ENCODE measurements at regions not wholly inside any gene's neighbourhood (a gene's known extent, or its start where the extent isn't known, plus 50 kb on each side); places are given as distances from the start of the nearest gene placed in this dataset.
"Not testable (repeated sequence)": the region's sequence is repeated elsewhere in the genome, so short reads cannot be mapped to it uniquely, and the experiment has no call there.

DNA sequence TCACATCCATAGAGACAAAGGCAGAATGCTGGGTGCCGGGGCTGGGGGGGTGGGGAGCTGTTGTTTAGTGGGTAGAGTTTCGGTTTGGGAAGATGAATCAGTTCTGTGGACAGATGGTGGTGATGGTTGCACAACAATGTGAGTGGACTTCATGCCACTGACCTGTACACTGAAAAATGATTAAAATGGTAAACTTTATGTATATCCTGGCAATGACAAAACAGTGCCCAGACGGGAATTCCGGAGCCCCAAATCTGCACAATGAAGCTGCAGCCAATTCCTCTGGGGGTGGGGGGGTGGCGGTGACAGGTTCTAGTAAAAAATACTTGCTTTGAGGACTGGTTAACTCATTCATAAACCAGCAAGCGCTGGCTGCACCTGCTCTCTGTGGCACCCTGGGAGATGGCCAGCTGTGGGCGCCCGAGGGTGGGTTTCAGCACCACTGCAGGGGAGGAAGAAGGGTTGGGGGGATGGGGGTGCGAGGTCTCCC is 81.8 kb upstream of the HPCAL1 start:
- no peak overlapping the region for H3K27ac ChIP-seq
- no peak overlapping the region for H3K4me3 ChIP-seq

- no peak overlapping the region for H3K4me3 ChIP-seq
- H3K27ac ChIP-seq = no peak overlapping the region
Measured at GRCh38 chr2:10221443-10221842, 81.3 kb upstream of the HPCAL1 start.

GRCh38 chr2:10221976-10222870 is 80.5 kb upstream of the HPCAL1 start:
- Histone ChIP-seq H3K27ac (no peak overlapping the region), H3K4me3 (no peak overlapping the region)

DNA sequence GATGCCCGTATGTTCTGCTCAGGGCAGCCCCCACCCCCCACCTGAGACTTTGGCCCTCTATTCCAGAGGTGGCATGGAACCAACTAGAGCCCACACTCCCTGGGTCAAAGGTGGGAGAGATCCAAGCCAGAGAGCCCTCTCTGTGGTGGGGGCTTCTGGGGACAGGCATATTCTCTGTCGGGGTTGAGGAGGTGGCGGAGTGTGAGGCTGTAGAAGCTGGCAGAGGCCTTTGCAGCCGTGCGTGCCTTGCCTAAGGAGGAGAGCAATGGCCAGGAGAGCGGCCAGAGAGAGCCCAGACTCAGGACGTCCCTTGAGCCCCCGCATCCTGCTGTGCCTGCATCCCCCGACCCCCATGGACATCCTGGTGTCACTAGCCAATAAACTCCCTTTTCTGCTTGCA is 79.2 kb upstream of the HPCAL1 start:
- no peak overlapping the region for H3K27ac ChIP-seq

DNA sequence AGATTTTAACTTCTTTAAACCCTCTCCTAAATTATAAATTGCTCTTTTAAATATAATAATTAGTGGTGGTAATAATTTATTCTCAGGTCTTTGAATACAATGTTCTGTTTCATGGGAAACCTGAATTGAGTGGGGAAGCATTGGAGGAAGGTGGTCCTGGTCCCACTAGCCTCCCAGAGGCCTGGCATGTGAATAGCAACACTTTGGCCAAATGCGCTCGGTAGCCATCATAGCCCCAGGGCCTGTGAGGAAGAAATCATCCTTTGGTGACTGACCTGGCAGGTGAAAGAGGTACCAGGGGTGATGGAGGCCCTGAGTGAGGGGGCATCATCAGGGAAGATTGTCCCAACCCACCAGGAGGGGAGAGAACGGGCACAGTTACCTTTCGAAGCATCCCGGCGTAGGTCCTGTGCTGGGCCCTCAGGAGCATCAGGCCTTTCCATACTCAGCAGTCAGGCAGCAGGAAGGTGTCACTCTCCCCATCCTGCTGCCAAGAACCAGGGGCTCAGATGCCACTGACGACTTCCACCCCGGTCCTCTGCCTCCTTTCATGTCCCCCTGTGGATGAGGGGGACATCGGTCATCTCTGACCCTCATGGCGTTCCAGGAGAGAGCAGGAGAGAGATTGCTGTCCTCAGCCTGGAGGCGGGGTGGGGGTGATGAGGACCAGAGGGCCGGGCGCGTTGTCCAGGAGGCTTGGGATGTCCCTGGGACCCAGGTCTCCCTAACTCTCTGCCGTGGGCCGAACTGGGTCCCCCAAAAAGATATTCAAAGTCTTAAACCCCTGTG is 78.6 kb upstream of the HPCAL1 start:
- H3K4me3 ChIP-seq = no peak overlapping the region
- no peak overlapping the region for H3K27ac ChIP-seq

More for the DNA sequence above, 79.2 kb upstream of the HPCAL1 start:
- H3K4me3 ChIP-seq = no peak overlapping the region

- Histone ChIP-seq H3K27ac (no peak overlapping the region), H3K4me3 (no peak overlapping the region)
Measured at GRCh38 chr2:10224734-10225133, 78.0 kb upstream of the HPCAL1 start.

DNA sequence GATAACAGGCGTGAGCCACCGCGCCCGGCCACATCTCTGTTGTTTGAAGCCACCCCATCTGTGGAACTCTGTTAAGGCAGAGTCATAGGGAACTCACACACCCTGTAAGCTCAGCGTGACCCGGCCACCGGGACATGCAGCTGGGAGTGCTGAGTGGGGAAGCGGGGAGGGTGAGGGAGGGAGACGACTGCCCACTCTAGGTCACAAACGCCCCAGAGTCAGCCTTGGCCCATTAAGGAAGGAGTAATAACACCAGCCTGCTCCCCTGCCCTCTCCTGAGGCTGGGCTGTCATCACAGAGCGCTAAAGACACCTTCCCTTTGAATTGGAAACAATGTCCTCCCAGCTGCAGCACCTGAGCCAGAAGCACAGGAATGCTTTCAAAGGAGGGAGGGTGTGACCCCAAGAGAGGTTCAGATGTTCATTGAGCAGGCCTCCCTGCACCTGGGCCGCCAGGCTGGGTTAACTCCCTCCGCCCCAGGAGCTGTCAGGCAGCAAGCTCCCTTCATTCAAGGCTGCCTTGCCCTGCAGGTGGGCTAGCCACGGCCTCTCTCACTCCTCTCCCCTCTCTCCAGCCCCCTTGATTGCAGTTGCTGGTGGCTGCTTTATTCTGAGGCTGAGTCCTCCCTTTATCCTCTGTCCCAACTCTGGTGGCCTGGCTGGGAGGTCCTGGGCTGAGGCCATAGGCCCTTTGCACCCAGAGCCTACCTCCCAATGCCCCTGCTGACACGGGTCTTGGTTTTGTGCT is 77.2 kb upstream of the HPCAL1 start:
- Histone ChIP-seq H3K27ac (no peak overlapping the region), H3K4me3 (no peak overlapping the region)

- no peak overlapping the region for H3K27ac ChIP-seq
- no peak overlapping the region for H3K4me3 ChIP-seq
Measured at GRCh38 chr2:10226038-10226724, 76.5 kb upstream of the HPCAL1 start.

DNA sequence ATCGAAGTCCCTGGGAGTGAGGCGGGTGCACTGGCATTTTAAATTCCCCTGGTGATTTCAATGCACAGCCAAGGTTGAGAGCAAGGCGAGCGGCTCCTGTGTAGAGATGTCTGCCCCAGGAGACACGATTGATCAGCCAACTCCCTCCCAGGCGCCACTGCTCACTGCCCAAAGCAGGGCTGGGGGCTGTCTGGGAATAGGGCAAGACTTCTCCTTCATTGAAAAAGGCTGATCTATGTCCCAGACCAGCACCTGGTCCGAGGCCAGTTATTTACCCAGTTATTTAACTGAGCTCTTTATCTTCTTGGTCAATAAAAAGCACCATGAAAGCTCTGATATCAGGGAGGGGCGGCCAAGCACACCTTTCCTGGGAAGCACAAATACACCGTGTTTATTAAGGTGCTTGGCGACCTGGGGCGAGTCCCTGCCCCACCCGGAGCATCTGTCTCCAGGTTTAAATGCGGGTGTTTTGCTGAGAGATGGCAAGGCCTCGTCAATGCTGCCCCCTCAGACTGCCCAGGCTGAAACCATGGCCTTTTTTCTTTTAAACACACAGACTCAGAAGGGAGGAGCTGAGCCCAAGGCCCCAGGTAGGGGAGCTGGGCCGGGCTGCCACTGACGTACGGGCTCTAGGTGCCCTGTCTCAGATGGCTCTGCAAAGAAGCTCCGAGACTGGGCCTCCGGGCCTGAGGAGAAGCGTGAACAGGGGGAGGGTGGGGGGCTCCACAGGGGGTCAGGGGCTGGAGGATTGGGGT is 73.9 kb upstream of the HPCAL1 start:
- Histone ChIP-seq H3K4me3 (no peak overlapping the region), H3K27ac (no peak overlapping the region)

DNA sequence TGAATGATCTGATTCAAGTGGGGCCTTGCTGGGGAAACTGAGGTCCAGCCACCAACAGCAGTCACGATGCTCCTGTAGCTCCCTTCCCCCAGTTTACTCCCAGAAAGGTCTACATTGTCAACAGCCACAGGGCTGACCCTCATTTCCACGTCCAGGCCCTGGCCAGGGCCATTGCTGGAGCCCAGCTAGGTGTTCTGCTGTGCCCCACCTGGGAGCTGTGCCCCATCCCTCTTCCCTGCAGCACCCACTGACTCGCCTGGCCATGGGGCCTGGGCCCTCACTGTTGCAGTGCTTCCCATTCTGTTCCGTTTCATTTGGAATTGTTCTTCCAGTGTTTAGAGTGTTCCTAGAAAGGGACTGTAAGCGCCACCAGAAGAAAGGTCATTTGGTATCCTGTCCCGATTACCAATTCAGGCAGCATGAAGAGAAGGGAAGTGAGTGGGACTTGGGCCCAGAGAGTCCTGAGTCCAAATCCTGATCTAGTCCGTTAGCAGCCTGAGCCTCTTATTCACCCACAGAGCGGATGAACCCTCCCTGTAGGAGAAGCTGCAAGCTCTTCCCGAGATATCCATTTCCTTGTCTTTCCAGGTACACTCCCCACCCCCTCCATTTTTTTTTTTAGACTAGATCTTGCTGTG is 73.1 kb upstream of the HPCAL1 start:
- no peak overlapping the region for H3K27ac ChIP-seq

DNA sequence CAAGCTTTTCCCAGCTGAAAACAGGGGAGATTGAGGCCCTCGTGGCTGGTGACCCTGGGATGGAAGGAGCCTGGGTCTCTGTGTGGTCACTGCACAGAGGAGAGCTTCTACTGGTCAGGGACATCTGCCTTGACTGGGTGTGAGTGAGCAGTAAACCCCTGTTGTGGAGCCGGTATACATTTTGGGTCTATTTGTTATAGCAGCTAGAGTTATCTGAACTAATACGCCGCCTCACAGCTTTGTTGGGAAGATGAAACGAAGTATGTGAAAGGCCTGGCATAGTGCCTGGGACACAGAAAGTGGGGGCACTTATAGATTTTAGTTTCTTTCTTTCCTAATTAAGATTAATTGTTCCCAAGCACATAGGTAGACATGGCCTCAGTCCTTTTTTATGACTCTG is 72.2 kb upstream of the HPCAL1 start:
- Histone ChIP-seq H3K27ac (no peak overlapping the region), H3K4me3 (no peak overlapping the region)

More for the DNA sequence above, 73.1 kb upstream of the HPCAL1 start:
- no peak overlapping the region for H3K4me3 ChIP-seq

- not testable (repeated sequence) for H3K27ac ChIP-seq, H3K4me3 ChIP-seq
Measured at GRCh38 chr2:10230921-10231320, 71.8 kb upstream of the HPCAL1 start.

DNA sequence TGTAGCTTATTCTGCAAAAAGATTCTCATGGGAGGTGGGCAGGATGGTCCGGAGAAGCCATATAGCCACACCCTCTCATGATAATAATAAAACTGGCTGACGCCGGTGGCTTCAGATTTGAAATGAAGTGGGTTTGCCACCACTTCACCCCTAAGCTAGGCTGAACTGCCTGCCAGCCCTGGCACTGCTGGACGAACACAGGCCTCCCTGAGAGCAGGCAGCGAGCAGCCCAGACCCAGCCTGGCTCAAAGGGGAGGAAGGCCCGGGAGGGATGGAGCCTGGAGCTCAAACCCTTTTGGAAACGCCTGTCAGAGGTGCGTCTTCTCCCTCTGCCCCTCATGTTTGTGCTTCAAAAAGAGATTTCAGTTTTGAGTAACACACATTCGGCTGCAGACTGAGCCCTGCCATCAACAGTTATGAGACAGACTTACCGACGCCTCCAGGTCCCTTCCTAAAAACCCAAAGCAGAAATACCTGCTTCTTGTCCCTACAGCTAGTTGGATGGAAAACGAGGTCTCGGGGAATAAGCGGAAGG is 71.1 kb upstream of the HPCAL1 start:
- no peak overlapping the region for H3K27ac ChIP-seq
- no peak overlapping the region for H3K4me3 ChIP-seq

DNA sequence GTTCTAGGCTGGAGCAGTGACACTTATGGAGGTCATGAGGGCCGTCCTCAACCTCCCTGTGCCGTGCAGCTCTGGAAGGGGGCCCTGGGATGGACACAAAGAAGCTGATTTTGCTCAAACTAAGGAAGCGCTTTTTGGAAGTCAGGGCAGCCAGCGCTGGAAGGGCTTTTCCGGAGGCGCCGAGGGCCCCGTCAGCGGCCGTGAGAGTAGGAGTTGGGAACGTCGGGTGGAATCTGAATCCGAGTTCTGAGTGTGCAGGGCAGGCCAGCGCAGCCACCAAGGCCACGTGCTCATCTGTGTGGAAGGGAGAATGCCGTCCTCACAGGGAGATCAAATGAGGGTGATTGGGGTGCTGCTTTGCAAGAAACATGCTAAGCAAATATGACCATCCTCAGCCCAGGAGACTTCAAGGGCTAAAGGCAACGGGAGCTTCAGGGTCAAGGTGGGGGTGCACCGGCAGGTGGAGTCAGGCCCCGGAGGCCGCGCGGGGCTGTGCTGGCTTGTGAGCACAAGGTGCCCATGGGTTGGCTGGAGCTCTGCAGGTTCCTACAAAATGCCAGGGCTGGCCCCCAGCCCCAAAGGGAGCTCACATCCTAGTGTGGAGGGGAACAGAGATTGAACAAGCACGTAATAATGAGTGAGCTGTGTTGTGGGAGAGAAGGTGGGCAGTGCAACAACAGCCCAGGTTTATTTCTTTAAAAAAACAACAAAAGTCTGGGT is 70.4 kb upstream of the HPCAL1 start:
- no peak overlapping the region for H3K4me3 ChIP-seq
- H3K27ac ChIP-seq = no peak overlapping the region

DNA sequence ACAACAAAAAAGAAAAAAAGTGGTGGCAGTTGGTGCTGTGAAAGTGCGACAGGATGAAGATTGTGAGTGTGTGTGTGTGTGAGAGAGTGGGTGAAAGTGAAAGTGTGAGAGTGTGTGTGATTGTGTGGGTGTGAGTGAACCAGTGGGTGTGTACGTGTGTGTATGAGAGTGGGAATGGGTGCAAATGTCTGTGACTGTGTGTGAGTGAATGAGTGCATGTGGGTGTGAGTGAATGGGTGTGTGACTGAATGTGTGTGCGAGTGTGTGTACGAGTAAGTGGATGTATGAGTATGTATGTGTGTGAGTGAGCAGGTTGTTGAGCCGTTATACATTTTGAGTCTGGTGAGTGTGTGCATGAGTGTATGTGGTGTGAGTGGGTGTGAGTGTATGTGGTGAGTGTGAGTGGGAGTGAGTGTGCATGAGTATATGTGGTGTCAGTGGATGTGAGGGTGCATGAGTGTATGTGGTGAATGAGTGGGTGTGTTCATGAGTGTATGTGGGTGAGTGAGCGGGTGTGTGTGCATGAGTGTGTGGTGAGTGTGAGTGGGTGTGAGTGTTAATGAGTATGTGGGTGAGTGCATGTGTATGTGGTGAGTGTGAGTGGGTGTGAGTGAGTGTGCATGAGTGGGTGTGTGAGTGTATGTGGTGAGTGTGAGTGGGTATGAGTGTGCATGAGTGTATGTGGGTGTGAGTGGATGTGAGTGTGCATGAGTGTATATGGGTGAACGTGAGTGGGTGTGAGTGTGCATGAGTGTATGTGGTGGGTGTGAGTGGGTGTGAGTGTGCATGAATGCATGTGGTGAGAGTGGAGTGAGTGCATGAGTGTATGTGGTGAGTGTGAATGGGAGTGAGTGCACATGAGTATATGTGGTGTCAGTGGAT is 69.3 kb upstream of the HPCAL1 start:
- Histone ChIP-seq H3K4me3 (no peak overlapping the region), H3K27ac (no peak overlapping the region)

- Histone ChIP-seq H3K4me3 (no peak overlapping the region), H3K27ac (no peak overlapping the region)
Measured at GRCh38 chr2:10234013-10234306, 68.7 kb upstream of the HPCAL1 start.

All from skin epidermis (tissue), 12 donors.